ENCODE measurements at regions not wholly inside any gene's neighbourhood (a gene's known extent, or its start where the extent isn't known, plus 50 kb on each side); places are given as distances from the start of the nearest gene placed in this dataset.

- TF ChIP-seq, protein P1, sequence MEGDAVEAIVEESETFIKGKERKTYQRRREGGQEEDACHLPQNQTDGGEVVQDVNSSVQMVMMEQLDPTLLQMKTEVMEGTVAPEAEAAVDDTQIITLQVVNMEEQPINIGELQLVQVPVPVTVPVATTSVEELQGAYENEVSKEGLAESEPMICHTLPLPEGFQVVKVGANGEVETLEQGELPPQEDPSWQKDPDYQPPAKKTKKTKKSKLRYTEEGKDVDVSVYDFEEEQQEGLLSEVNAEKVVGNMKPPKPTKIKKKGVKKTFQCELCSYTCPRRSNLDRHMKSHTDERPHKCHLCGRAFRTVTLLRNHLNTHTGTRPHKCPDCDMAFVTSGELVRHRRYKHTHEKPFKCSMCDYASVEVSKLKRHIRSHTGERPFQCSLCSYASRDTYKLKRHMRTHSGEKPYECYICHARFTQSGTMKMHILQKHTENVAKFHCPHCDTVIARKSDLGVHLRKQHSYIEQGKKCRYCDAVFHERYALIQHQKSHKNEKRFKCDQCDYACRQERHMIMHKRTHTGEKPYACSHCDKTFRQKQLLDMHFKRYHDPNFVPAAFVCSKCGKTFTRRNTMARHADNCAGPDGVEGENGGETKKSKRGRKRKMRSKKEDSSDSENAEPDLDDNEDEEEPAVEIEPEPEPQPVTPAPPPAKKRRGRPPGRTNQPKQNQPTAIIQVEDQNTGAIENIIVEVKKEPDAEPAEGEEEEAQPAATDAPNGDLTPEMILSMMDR (IDR thresholded peaks at IDR 0.05; ENCODE audit: poor library complexity), result no peak
- TF ChIP-seq EZH2phosphoT487 (IDR thresholded peaks at IDR 0.05; ENCODE audit: low read depth, severe bottlenecking, unreplicated experiment) (no peak), EZH2 (IDR thresholded peaks at IDR 0.05; ENCODE audit: borderline replicate concordance) (no peak)
These were observed 95.4 kb upstream of the ANO4 start for GRCh38 chr12:100699209-100699608.
